ENCODE measurements at regions not wholly inside any gene's neighbourhood (a gene's known extent, or its start where the extent isn't known, plus 50 kb on each side); places are given as distances from the start of the nearest gene placed in this dataset.

DNA sequence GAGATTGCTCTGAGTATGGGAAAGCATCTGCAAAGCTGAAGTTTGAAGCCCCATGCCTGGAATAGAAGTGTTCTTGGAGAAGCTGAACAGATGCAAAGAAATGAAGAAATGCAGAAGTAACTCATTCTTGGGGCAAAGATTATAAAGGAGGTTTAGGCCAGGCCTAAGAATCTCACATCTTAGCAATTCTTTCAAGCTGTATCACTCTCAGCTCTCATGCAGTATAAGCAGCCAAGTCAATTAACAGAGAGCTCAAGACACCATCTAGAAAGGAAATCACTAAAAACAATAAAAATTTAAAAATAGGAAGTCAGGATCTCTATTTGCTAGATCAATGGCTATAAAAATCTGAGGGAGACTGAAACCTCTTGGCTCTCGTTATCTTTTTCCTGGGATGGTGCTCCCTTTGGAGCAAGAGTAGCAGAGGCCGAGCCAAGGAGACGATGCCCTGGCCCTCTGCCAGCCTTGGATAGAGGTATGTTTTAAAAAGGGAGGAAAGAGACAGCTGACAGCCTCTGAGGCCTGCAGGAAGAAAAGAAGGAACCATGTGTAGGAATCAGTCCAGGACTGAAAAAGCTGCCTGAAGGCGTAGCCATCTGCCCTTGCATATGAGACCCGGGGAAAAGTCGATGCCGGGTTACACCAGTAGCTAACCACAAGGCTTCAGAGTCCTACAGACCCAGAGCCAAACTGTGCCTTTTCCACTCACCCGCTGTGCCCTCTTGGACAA is 229.8 kb downstream of the BLID start:
- no peak overlapping the region for H3K4me3 ChIP-seq (ENCODE audit: low read depth, low read length)
- DNase-seq (ENCODE audit: low read depth) = no peak
- TF ChIP-seq, protein P1, sequence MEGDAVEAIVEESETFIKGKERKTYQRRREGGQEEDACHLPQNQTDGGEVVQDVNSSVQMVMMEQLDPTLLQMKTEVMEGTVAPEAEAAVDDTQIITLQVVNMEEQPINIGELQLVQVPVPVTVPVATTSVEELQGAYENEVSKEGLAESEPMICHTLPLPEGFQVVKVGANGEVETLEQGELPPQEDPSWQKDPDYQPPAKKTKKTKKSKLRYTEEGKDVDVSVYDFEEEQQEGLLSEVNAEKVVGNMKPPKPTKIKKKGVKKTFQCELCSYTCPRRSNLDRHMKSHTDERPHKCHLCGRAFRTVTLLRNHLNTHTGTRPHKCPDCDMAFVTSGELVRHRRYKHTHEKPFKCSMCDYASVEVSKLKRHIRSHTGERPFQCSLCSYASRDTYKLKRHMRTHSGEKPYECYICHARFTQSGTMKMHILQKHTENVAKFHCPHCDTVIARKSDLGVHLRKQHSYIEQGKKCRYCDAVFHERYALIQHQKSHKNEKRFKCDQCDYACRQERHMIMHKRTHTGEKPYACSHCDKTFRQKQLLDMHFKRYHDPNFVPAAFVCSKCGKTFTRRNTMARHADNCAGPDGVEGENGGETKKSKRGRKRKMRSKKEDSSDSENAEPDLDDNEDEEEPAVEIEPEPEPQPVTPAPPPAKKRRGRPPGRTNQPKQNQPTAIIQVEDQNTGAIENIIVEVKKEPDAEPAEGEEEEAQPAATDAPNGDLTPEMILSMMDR (IDR thresholded peaks at IDR 0.05; ENCODE audit: insufficient read depth, low read depth, low read length, missing control alignments) = no peak

GRCh38 chr11:121884626-121885025 is 231.4 kb downstream of the BLID start:
- TF ChIP-seq, protein P1 (IDR thresholded peaks at IDR 0.05; ENCODE audit: insufficient read depth, low read depth, low read length, missing control alignments) = no peak
- no peak overlapping the region for H3K4me3 ChIP-seq (ENCODE audit: low read depth, low read length)
- DNase-seq (ENCODE audit: low read depth) = no peak

DNA sequence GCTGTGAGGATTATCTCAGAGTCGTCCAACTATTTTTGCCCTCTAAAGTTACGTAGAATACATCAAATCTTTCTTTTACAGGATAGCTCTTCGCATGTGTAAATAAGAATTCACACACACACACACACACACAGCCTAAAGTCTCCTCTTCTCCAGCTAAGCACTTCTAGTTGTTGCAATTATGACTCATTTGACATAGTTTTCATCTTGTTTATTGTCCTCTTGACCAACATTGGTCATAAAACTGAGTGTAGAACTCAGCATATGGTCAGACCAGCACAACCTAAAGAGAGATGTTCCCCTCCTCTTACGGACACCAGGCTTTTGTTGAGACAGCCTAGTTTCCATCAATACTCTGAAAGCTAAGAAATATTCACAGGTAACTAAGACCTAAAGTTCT is 234.2 kb downstream of the BLID start:
- H3K4me3 ChIP-seq (ENCODE audit: low read depth, low read length) = no peak overlapping the region
- TF ChIP-seq, protein P1 (IDR thresholded peaks at IDR 0.05; ENCODE audit: insufficient read depth, low read depth, low read length, missing control alignments) = no peak
- no peak for DNase-seq (ENCODE audit: low read depth)

DNA sequence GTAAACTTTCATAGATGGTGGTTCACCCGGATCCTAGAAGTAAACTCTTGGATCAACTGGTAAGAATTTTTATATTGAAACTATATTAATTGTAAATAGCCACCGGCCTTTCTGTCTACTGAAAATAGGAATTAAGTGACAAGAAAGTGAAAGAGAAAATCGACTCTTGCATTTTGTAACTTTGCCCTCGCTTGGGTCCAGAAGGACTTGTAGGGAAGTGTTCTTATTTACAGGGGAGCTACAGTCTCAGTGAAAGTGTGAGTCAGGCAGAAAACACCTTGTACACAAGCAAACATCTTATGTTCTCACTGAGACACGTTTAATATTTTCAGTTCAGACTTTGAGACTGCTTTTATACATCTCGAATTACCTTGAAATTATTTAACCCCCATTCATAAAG is 238.9 kb downstream of the BLID start:
- TF ChIP-seq, protein P1 (IDR thresholded peaks at IDR 0.05; ENCODE audit: insufficient read depth, low read depth, low read length, missing control alignments) = no peak
- no peak for DNase-seq (ENCODE audit: low read depth)
- no peak overlapping the region for H3K4me3 ChIP-seq (ENCODE audit: low read depth, low read length)

DNA sequence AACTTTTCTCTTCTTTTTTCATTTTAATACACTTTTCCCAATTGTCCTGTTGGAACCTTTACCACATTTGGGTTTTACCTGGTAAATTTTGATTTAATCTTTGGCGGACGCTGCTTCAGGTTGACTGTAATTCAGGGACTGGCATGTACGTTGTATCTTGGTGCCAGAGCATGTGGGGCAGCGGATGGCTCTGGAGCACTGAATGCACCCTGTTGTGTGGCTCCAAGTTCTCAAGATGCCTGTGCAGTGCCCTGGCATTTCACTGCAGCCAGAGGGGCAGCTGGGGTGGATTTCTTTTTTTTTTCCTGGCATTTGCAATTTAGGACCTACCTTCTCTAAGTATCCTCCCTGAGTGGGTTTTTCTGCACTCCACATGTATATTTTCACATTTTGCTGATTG is 242.2 kb downstream of the BLID start:
- DNase-seq (ENCODE audit: low read depth) = no peak
- TF ChIP-seq, protein P1 (IDR thresholded peaks at IDR 0.05; ENCODE audit: insufficient read depth, low read depth, low read length, missing control alignments) = no peak
- no peak overlapping the region for H3K4me3 ChIP-seq (ENCODE audit: low read depth, low read length)

DNA sequence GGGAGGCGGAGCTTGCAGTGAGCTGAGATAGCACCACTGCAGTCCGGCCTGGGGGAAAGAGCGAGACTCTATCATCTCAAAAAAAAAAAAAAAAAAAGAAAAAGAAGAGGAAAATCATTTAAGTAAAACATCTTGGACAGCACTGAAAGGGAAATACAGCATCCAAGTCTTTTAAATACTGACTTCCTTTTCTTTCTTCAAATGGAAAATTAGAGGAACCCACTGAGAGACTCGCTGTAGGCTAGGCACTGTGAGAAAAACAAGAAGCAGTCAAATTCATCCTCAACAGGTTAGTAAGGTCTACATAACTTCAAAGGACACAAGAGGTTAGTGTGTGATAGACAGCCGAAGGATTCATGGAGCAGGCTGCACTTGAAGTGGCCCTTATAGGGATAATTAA is 243.7 kb downstream of the BLID start:
- TF ChIP-seq, protein P1 (IDR thresholded peaks at IDR 0.05; ENCODE audit: insufficient read depth, low read depth, low read length, missing control alignments) = no peak
- DNase-seq (ENCODE audit: low read depth) = no peak
- H3K4me3 ChIP-seq (ENCODE audit: low read depth, low read length) = no peak overlapping the region

Measured in GM12865 (cell line).